GM23248 (cell line): ENCODE measurements at regions not wholly inside any gene's neighbourhood (a gene's known extent, or its start where the extent isn't known, plus 50 kb on each side); places are given as distances from the start of the nearest gene placed in this dataset.

Source experiments
- EZH2 ChIP-seq: fragments of 200-600 bp; sonication (generic); IDR thresholded peaks from 2 replicates; pipeline ENCODE4 v1.6.1; 2018; ENCODE audit warnings: antibody characterized with exemption, mild to moderate bottlenecking; ENCODE audit not compliant: insufficient read depth, poor library complexity, severe bottlenecking
- EZH2phosphoT487 ChIP-seq: fragments of 200-600 bp; sonication (generic); IDR thresholded peaks from 2 replicates; pipeline ENCODE4 v1.6.1; 2018; ENCODE audit warnings: antibody characterized with exemption, moderate library complexity, mild to moderate bottlenecking, low read depth; ENCODE audit not compliant: insufficient read depth

GRCh38 chr9:19925674-19926503 lies 137.1 kb upstream of the SLC24A2 start:
- TF ChIP-seq EZH2 (no peak), EZH2phosphoT487 (no peak)
